Fibroblast of the aortic adventitia (primary cell): ENCODE measurements at regions not wholly inside any gene's neighbourhood (a gene's known extent, or its start where the extent isn't known, plus 50 kb on each side); places are given as distances from the start of the nearest gene placed in this dataset.

Experiments used
- DNase-seq: peaks from one replicate; pipeline ENCODE4 v3.0.0-alpha.2; 2010; ENCODE audit warnings: low read depth
- H3K4me3 ChIP-seq: 2 replicates; pipeline ENCODE4 v1.5.1; 2011; ENCODE audit warnings: low read depth, mild to moderate bottlenecking, control low read depth, low read length, moderate library complexity
- CTCF ChIP-seq: IDR thresholded peaks from 2 replicates; pipeline ENCODE4 v1.5.1; 2011; ENCODE audit warnings: mild to moderate bottlenecking, low read length, control low read depth, inconsistent platforms; ENCODE audit not compliant: insufficient read depth

- no peak overlapping the region for H3K4me3 ChIP-seq
- no peak for TF ChIP-seq CTCF
- DNase-seq = no peak
Measured at GRCh38 chr18:70523792-70524182, 234.9 kb downstream of the SOCS6 start.

GRCh38 chr18:70523035-70523791, 234.4 kb downstream of the SOCS6 start:
- DNase-seq = no peak
- H3K4me3 ChIP-seq = no peak overlapping the region
- TF ChIP-seq CTCF = no peak

- no peak for TF ChIP-seq CTCF
- H3K4me3 ChIP-seq = no peak overlapping the region
- DNase-seq = no peak
Measured at GRCh38 chr18:70522183-70522680, 233.4 kb downstream of the SOCS6 start.

- no peak for TF ChIP-seq CTCF
- DNase-seq = no peak
- H3K4me3 ChIP-seq = no peak overlapping the region
Measured at GRCh38 chr18:70520867-70521266, 232.0 kb downstream of the SOCS6 start.

- no peak for DNase-seq
- no peak overlapping the region for H3K4me3 ChIP-seq
- no peak for TF ChIP-seq CTCF
Measured at GRCh38 chr18:70513502-70514171, 224.8 kb downstream of the SOCS6 start.

GRCh38 chr18:70507970-70508369, 219.1 kb downstream of the SOCS6 start:
- TF ChIP-seq CTCF = no peak
- H3K4me3 ChIP-seq = no peak overlapping the region
- DNase-seq = no peak
